H1 (cell line): ENCODE measurements at regions not wholly inside any gene's neighbourhood (a gene's known extent, or its start where the extent isn't known, plus 50 kb on each side); places are given as distances from the start of the nearest gene placed in this dataset.

ENCODE experiments used
- CTCF ChIA-PET: fragments of 300-600 bp; sonication (Branson Sonifier 250); formaldehyde crosslinking; loops from one replicate; lab custom pipeline; 2021; ENCODE audit not compliant: partially characterized antibody; lab: Charles Lee
- POLR2A ChIA-PET: fragments of 300-600 bp; sonication (Branson Sonifier 250); formaldehyde crosslinking; loops from one replicate; lab custom pipeline; 2021; ENCODE audit warnings: inconsistent platforms; ENCODE audit not compliant: partially characterized antibody; lab: Charles Lee
- DNase-seq, 2 experiments: peaks; one replicate each; pipeline versions ENCODE4 v3.0.0 to v3.0.0-alpha.2; 2010 to 2022; ENCODE audit warnings: low spot score in 2 of 2, low read depth in 1 of 2, mixed read lengths in 1 of 2
- FAIRE-seq: peaks from 2 replicates; lab custom pipeline; 2011; peaks lifted over from hg19 to GRCh38; lab: Jason Lieb, UNC
- H2AFZ ChIP-seq: 2 replicates; pipeline ENCODE4 v1.8.1; 2012; ENCODE audit warnings: low read length, inconsistent platforms
- H2AK5ac ChIP-seq: 2 replicates; pipeline ENCODE4 v1.6.1; 2013; ENCODE audit warnings: low read depth, low read length
- H2BK120ac ChIP-seq: replicated peaks from 2 replicates; pipeline ENCODE3; 2013; ENCODE audit warnings: low read depth, low read length, inconsistent platforms
- H2BK12ac ChIP-seq: 2 replicates; pipeline ENCODE4 v1.6.1; 2013; ENCODE audit warnings: low read depth, low read length
- H2BK15ac ChIP-seq: 2 replicates; pipeline ENCODE4 v1.6.1; 2013; ENCODE audit warnings: low read length
- H2BK20ac ChIP-seq: 2 replicates; pipeline ENCODE4 v1.6.1; 2013; ENCODE audit warnings: low read length
- H2BK5ac ChIP-seq: 2 replicates; pipeline ENCODE4 v1.6.1; 2013; ENCODE audit warnings: low read depth, low read length
- H3K14ac ChIP-seq: 2 replicates; pipeline ENCODE4 v1.6.1; 2013; ENCODE audit warnings: inconsistent platforms; ENCODE audit not compliant: insufficient read length
- H3K18ac ChIP-seq: 2 replicates; pipeline ENCODE4 v1.6.1; 2013; ENCODE audit warnings: low read length; ENCODE audit errors: extremely low read depth
- H3K23ac ChIP-seq: 2 replicates; pipeline ENCODE4 v1.6.1; 2013; ENCODE audit warnings: inconsistent platforms; ENCODE audit not compliant: insufficient read length
- H3K23me2 ChIP-seq: 2 replicates; pipeline ENCODE4 v1.6.1; 2013; ENCODE audit warnings: low read depth, low read length
- H3K27ac ChIP-seq: 2 replicates; pipeline ENCODE4 v1.6.1; 2011; ENCODE audit warnings: low read depth, low read length, inconsistent platforms
- H3K27me3 ChIP-seq, 4 experiments: replicated peaks in 1 of 4; 1 replicate in 1 of 4; 2 replicates in 3 of 4; pipeline versions ENCODE4 v1.6.1 to v1.8.1; 2011 to 2013; ENCODE audit warnings: low read length in 3 of 4, mild to moderate bottlenecking in 3 of 4, inconsistent platforms in 2 of 4, mixed read lengths in 2 of 4, moderate library complexity in 1 of 4; ENCODE audit not compliant: control insufficient read depth in 3 of 4, insufficient read depth in 3 of 4; ENCODE audit errors: extremely low read depth in 1 of 4
- H3K36me3 ChIP-seq, 4 experiments: 2 replicates each; pipeline versions ENCODE4 v1.6.1 to v1.8.1; 2011 to 2013; ENCODE audit warnings: mild to moderate bottlenecking in 4 of 4, low read length in 3 of 4, moderate library complexity in 2 of 4, control low read depth in 1 of 4, inconsistent platforms in 1 of 4; ENCODE audit not compliant: insufficient read depth in 4 of 4, control insufficient read depth in 2 of 4
- H3K4ac ChIP-seq: replicated peaks from 2 replicates; pipeline ENCODE3; 2013; ENCODE audit warnings: low read length, low read depth, mixed read lengths, inconsistent platforms; ENCODE audit not compliant: insufficient read length
- H3K4me1 ChIP-seq, 4 experiments: replicated peaks in 1 of 4; 1 replicate in 1 of 4; 2 replicates in 3 of 4; pipeline versions ENCODE4 v1.6.1 to v1.8.1; 2011 to 2013; ENCODE audit warnings: low read length in 3 of 4, inconsistent platforms in 2 of 4, mixed read lengths in 1 of 4; ENCODE audit not compliant: insufficient read depth in 4 of 4, control insufficient read depth in 3 of 4
- H3K4me2 ChIP-seq, 2 experiments: 2 replicates each; pipeline versions ENCODE4 v1.6.1 to v1.8.1; 2011 to 2013; ENCODE audit warnings: low read depth in 2 of 2, low read length in 2 of 2, control low read depth in 1 of 2, inconsistent platforms in 1 of 2, mild to moderate bottlenecking in 1 of 2; ENCODE audit not compliant: insufficient read depth in 1 of 2
- H3K4me3 ChIP-seq, 4 experiments: fragments of 200-600, 300-600 bp in 1 of 4; sonication (generic), shearing (Covaris generic), sonication (Bioruptor Twin) in 1 of 4; 2 replicates each; pipeline versions ENCODE4 v1.5.1 to v1.8.1; 2011 to 2016; ENCODE audit warnings: low read length in 4 of 4, low read depth in 3 of 4, control low read depth in 2 of 4, inconsistent platforms in 2 of 4, mild to moderate bottlenecking in 2 of 4, mixed read lengths in 1 of 4, moderate library complexity in 1 of 4; ENCODE audit not compliant: insufficient read depth in 2 of 4; ENCODE audit errors: extremely low read depth in 1 of 4
- H3K56ac ChIP-seq: replicated peaks from 2 replicates; pipeline ENCODE3; 2013; ENCODE audit warnings: low read depth, mild to moderate bottlenecking, mixed read lengths, low read length, inconsistent platforms; ENCODE audit not compliant: insufficient read length
- H3K79me1 ChIP-seq: 2 replicates; pipeline ENCODE4 v1.6.1; 2013; ENCODE audit warnings: low read depth, low read length, control low read depth
- H3K79me2 ChIP-seq, 2 experiments: 2 replicates each; pipeline versions ENCODE4 v1.6.1 to v1.8.1; 2012 to 2013; ENCODE audit warnings: low read length in 2 of 2, mild to moderate bottlenecking in 2 of 2, inconsistent platforms in 1 of 2; ENCODE audit not compliant: insufficient read depth in 2 of 2, control insufficient read depth in 1 of 2
- H3K9ac ChIP-seq, 4 experiments: replicated peaks in 1 of 4; 1 replicate in 1 of 4; 2 replicates in 3 of 4; pipeline versions ENCODE4 v1.6.1 to v1.8.1; 2011 to 2013; ENCODE audit warnings: low read depth in 3 of 4, low read length in 3 of 4, control low read depth in 2 of 4, mild to moderate bottlenecking in 2 of 4, moderate library complexity in 2 of 4, inconsistent platforms in 1 of 4; ENCODE audit errors: extremely low read depth in 1 of 4
- H3K9me3 ChIP-seq, 2 experiments: 2 replicates each; pipeline versions ENCODE4 v1.6.1 to v1.8.1; 2012 to 2013; ENCODE audit warnings: mild to moderate bottlenecking in 2 of 2, moderate library complexity in 2 of 2, control low read depth in 1 of 2, inconsistent platforms in 1 of 2, low read depth in 1 of 2, low read length in 1 of 2, mixed read lengths in 1 of 2; ENCODE audit not compliant: insufficient read depth in 2 of 2
- H4K20me1 ChIP-seq, 2 experiments: replicated peaks in 1 of 2; 2 replicates each; pipeline versions ENCODE3 to v1.8.1; 2011 to 2013; ENCODE audit warnings: inconsistent platforms in 2 of 2, low read length in 2 of 2, mild to moderate bottlenecking in 1 of 2; ENCODE audit not compliant: insufficient read depth in 2 of 2, control insufficient read depth in 1 of 2
- H4K5ac ChIP-seq: 2 replicates; pipeline ENCODE4 v1.6.1; 2013; ENCODE audit warnings: low read length, low read depth, mixed read lengths, inconsistent platforms; ENCODE audit not compliant: insufficient read length
- H4K8ac ChIP-seq: 2 replicates; pipeline ENCODE4 v1.8.0; 2013; ENCODE audit warnings: mild to moderate bottlenecking, moderate library complexity, low read length, inconsistent platforms; ENCODE audit not compliant: insufficient read depth; ENCODE audit errors: extremely low read depth
- H4K91ac ChIP-seq: replicated peaks from 2 replicates; pipeline ENCODE3; 2013; ENCODE audit warnings: low read length, mixed read lengths, inconsistent platforms; ENCODE audit not compliant: insufficient read length
- CHD1 ChIP-seq: IDR thresholded peaks from 2 replicates; pipeline ENCODE4 v1.6.1; 2012; ENCODE audit warnings: low read depth, low read length, improper control_type of control experiment
- EGR1 ChIP-seq: IDR thresholded peaks from 2 replicates; pipeline ENCODE4 v1.6.1; 2011; ENCODE audit warnings: low read depth, low read length, borderline replicate concordance
- EP300 ChIP-seq, 2 experiments: IDR thresholded peaks; 1 replicate in 1 of 2; 2 replicates in 1 of 2; pipeline ENCODE4 v1.6.1; 2011 to 2012; ENCODE audit warnings: low read depth in 2 of 2, low read length in 2 of 2, mild to moderate bottlenecking in 2 of 2, borderline replicate concordance in 1 of 2, inconsistent platforms in 1 of 2, moderate library complexity in 1 of 2
- GABPA ChIP-seq: IDR thresholded peaks from 2 replicates; pipeline ENCODE4 v1.6.1; 2011; ENCODE audit warnings: mild to moderate bottlenecking, low read length, moderate library complexity, borderline replicate concordance; ENCODE audit not compliant: insufficient read depth
- GTF2F1 ChIP-seq: IDR thresholded peaks from 2 replicates; pipeline ENCODE4 v1.6.1; 2012; ENCODE audit warnings: low read depth, low read length, improper control_type of control experiment, borderline replicate concordance
- JUND ChIP-seq: IDR thresholded peaks from 2 replicates; pipeline ENCODE4 v1.6.1; 2011; ENCODE audit warnings: mild to moderate bottlenecking, improper control_type of control experiment, low read length
- RFX5 ChIP-seq: IDR thresholded peaks from 2 replicates; pipeline ENCODE4 v1.6.1; 2011; ENCODE audit warnings: low read depth, low read length, improper control_type of control experiment, borderline replicate concordance
- SIRT6 ChIP-seq: IDR thresholded peaks from one replicate; pipeline ENCODE4 v1.7.1; 2012; ENCODE audit warnings: low read length, inconsistent platforms
- TAF7 ChIP-seq: optimal IDR thresholded peaks from 2 replicates; pipeline ENCODE3; 2011; ENCODE audit warnings: low read depth, mild to moderate bottlenecking, inconsistent platforms, low read length, moderate library complexity, borderline replicate concordance
- ZNF274 ChIP-seq: IDR thresholded peaks from 2 replicates; pipeline ENCODE4 v1.7.0; 2012; ENCODE audit warnings: low read length, borderline replicate concordance; ENCODE audit errors: extremely low read depth

DNA sequence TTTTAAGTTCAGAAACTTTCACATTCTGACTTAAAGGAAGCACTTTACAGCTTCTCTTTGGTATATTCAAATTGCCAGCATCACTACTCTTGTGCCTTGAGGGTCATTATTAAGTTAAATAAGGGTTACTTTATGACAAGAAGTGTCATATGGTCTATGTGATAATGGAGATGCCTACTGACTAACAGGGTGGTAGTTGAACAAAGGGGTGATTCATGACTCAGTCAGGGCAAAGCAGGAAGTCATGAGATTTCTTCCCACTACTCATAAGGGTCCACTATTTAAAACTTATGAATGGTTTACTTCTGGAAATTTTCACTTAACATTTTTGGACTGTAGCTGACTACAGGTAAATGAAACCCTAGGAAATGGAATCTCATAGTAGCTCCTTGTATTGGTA lies 938.3 kb upstream of the PTPRD start:
- CTCF ChIA-PET, result no interaction called here

More for the DNA sequence above, 938.3 kb upstream of the PTPRD start:
- no peaks in the 10 kb centered on the region for H3K4me1 ChIP-seq
- TF ChIP-seq SIRT6, result no peak
- no peak for TF ChIP-seq EGR1
- TF ChIP-seq GTF2F1, result no peak
- no peak for TF ChIP-seq JUND
- no peak for TF ChIP-seq GABPA
- TF ChIP-seq EP300 (IDR thresholded peaks at IDR 0.05; ENCODE audit: borderline replicate concordance in 1 of 2, low read depth in 2 of 2, low read length in 2 of 2), result no peak
- no peak for TF ChIP-seq TAF7
- no peak for TF ChIP-seq RFX5
- no peak for TF ChIP-seq ZNF274
- no peak for TF ChIP-seq CHD1
- no peak overlapping the region for H4K5ac ChIP-seq
- H3K14ac ChIP-seq, result no peak overlapping the region
- H3K9ac ChIP-seq, result no peak overlapping the region
- H3K4me3 ChIP-seq, result no peak overlapping the region
- H4K8ac ChIP-seq, result no peak overlapping the region
- H3K23me2 ChIP-seq, result no peaks in the 10 kb centered on the region
- H3K56ac ChIP-seq, result no peak overlapping the region
- H2AFZ ChIP-seq, result no peak overlapping the region
- no peaks in the 10 kb centered on the region for H3K9me3 ChIP-seq
- no peak overlapping the region for H3K18ac ChIP-seq
- POLR2A ChIA-PET, result no interaction called here
- no peaks in the 10 kb centered on the region for H3K79me1 ChIP-seq
- no peak overlapping the region for H3K4ac ChIP-seq
- H3K79me2 ChIP-seq, result no peaks in the 10 kb centered on the region
- FAIRE-seq, result no peak
- no peak for DNase-seq
- H2BK12ac ChIP-seq, result no peak overlapping the region
- H3K4me2 ChIP-seq, result no peak overlapping the region
- H4K20me1 ChIP-seq, result no peaks in the 10 kb centered on the region
- no peak overlapping the region for H2BK15ac ChIP-seq
- no peaks in the 10 kb centered on the region for H3K36me3 ChIP-seq
- H3K27ac ChIP-seq, result no peak overlapping the region
- no peak overlapping the region for H2AK5ac ChIP-seq
- no peak overlapping the region for H4K91ac ChIP-seq
- H2BK5ac ChIP-seq, result no peak overlapping the region
- H2BK120ac ChIP-seq, result no peak overlapping the region
- no peak overlapping the region for H2BK20ac ChIP-seq
- no peaks in the 10 kb centered on the region for H3K27me3 ChIP-seq
- no peak overlapping the region for H3K23ac ChIP-seq
